ENCODE measurements at regions not wholly inside any gene's neighbourhood (a gene's known extent, or its start where the extent isn't known, plus 50 kb on each side); places are given as distances from the start of the nearest gene placed in this dataset.

DNA sequence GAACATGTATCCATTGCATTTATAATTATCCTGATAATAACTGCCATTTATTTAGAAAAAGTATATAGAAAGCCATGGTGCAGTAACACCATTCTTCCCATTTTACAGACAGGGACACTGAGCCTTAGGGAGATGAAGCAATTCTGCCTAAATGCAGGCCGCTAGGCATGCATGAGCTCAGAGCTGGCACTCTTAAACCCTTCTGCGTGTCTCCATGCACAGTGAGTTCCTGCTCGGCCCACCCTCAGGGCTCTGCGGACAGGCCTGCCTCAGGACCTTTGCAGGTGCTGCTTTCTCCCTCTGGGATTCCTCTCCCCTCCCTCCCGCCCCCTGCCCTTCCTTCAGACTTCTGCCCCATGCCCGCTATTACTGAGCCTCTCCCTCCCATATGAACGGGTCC is 54.3 kb upstream of the WSB1 start:
- TF ChIP-seq, protein P1, sequence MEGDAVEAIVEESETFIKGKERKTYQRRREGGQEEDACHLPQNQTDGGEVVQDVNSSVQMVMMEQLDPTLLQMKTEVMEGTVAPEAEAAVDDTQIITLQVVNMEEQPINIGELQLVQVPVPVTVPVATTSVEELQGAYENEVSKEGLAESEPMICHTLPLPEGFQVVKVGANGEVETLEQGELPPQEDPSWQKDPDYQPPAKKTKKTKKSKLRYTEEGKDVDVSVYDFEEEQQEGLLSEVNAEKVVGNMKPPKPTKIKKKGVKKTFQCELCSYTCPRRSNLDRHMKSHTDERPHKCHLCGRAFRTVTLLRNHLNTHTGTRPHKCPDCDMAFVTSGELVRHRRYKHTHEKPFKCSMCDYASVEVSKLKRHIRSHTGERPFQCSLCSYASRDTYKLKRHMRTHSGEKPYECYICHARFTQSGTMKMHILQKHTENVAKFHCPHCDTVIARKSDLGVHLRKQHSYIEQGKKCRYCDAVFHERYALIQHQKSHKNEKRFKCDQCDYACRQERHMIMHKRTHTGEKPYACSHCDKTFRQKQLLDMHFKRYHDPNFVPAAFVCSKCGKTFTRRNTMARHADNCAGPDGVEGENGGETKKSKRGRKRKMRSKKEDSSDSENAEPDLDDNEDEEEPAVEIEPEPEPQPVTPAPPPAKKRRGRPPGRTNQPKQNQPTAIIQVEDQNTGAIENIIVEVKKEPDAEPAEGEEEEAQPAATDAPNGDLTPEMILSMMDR (IDR thresholded peaks at IDR 0.05; ENCODE audit: low read depth, low read length, missing control alignments): no peak
- no peaks in the 10 kb centered on the region for H3K27me3 ChIP-seq (replicated peaks)
- DNase-seq: no peak
- no peak overlapping the region for H3K4me3 ChIP-seq (ENCODE audit: low read depth, low read length)
- H3K36me3 ChIP-seq (replicated peaks): no peaks in the 10 kb centered on the region
- in situ Hi-C loops (cut with HindIII; ENCODE audit: low pct_ligation_motif_present, low sequenced_read_pairs): loop anchor here (25.0 kb wide), 1 partner anchor 98 kb away; no protein-coding TSS in a partner anchor
- H3K27ac ChIP-seq: no peak overlapping the region

DNA sequence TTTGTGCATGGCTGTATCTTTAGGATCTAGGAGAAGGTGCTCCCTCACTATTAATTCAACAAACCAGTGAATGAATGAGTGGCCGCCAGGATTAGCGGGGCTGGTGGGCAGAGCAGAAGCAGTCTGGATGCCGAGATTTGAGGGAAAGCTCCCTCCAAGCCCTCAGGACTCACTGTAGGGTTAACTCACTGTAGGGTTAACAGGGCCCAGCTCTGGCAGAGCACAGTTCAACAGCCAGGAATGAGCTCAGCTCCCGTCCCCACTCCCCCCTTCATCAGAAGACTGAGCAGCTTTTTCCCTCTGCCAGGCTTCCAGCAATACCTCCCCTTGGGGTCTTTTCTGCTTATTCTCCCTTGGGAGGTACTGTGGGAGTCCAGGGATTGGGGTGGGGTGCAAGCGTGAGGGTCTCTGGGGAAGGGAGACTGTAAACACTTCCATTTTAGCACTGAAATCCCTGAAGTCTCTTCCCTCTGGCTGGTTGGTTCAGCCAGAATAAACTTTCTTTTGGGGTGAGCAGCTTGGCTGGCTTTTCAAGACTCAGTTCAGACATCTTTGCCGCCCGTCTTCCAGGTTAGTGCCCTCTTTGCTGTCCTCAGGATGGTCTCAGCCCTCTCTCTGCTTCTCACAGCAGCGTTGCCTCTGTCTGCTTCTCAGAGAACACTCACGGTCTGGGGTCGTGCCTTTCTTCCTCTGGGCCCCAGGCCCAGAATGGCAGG is 53.7 kb upstream of the WSB1 start:
- no peak for DNase-seq
- no peak overlapping the region for H3K27ac ChIP-seq
- no peaks in the 10 kb centered on the region for H3K36me3 ChIP-seq (replicated peaks)
- in situ Hi-C loops (cut with HindIII; ENCODE audit: low pct_ligation_motif_present, low sequenced_read_pairs): loop anchor here (25.0 kb wide), 1 partner anchor 97 kb away; no protein-coding TSS in a partner anchor
- TF ChIP-seq, protein P1 (IDR thresholded peaks at IDR 0.05; ENCODE audit: low read depth, low read length, missing control alignments): no peak
- H3K4me3 ChIP-seq (ENCODE audit: low read depth, low read length): no peak overlapping the region
- H3K27me3 ChIP-seq (replicated peaks): no peaks in the 10 kb centered on the region

DNA sequence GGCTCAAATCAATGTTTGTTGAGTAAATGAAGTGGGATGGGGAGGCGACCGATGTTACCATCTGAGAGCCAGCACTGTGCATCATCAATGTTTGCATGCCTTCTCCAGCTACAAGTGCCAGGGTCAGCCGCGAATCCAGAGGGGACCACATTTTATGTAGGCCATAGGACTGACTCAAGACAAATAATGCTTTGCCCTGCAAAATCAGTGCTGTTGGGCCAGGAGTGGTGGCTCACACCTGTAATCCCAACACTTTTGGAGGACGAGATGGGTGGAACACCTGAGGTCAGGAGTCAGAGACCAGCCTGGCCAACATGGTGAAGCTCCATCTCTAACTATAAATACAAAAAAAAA is 53.1 kb upstream of the WSB1 start:
- TF ChIP-seq, protein P1 (IDR thresholded peaks at IDR 0.05; ENCODE audit: low read depth, low read length, missing control alignments): no peak
- in situ Hi-C loops (cut with HindIII; ENCODE audit: low pct_ligation_motif_present, low sequenced_read_pairs): loop anchor here (25.0 kb wide), 1 partner anchor 97 kb away; no protein-coding TSS in a partner anchor
- Histone ChIP-seq H3K36me3 (replicated peaks) (no peaks in the 10 kb centered on the region), H3K4me3 (ENCODE audit: low read depth, low read length) (no peak overlapping the region), H3K27ac (no peak overlapping the region), H3K27me3 (replicated peaks) (no peaks in the 10 kb centered on the region)
- DNase-seq: no peak

DNA sequence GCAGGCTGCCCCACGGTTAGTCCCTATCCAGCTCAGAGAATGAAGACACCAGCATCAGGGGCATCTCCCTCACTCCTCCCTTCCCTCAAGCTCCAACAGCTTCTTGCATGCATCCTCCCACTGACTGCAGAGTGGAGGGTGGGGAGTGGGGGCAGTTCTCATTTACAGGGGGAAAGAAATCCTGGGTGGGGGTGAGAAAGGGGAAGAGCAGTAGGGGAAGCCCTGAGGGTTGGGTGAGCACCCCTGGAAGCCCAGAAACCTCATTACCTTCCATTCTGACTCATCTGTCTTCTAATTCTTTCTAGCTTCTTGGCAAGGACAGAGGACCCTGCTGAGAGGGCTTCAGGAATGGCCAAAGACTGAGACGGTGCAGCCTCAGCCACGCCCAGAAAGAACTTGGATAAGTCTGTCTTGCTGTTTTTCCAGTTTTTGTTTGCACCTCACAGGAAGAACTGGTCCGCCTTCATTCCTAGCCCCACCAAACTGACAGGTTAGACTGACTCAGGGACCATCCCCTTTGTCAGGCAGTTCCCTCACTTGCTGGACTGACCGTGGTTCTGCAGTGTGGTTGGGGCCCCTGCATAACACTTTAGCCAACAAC is 52.5 kb upstream of the WSB1 start:
- Histone ChIP-seq H3K27ac (no peak overlapping the region), H3K36me3 (replicated peaks) (no peaks in the 10 kb centered on the region), H3K27me3 (replicated peaks) (no peaks in the 10 kb centered on the region), H3K4me3 (ENCODE audit: low read depth, low read length) (no peak overlapping the region)
- DNase-seq: peak; percentile 45
- in situ Hi-C loops (cut with HindIII; ENCODE audit: low pct_ligation_motif_present, low sequenced_read_pairs): loop anchor here (25.0 kb wide), 1 partner anchor 96 kb away; no protein-coding TSS in a partner anchor
- TF ChIP-seq, protein P1 (IDR thresholded peaks at IDR 0.05; ENCODE audit: low read depth, low read length, missing control alignments): no peak

DNA sequence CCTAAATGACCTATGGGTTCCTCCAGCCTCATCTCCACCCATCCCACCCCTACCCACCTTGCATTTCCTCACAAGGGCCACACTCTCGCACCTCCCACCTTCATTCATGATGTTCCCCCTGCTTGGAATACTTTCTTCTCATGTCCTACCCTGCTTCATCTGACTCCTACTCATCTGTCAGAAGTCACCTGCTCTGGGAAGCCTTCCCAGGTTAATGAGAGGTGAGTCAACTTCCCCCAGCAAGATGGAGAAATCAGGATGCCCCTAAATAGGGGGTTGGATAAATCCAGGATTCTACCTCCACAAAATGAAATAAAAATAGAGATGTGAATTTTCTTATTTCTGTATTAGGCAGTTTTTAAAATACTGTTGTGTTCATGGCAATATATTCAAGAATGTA is 51.0 kb upstream of the WSB1 start:
- DNase-seq: no peak
- H3K36me3 ChIP-seq (replicated peaks): no peaks in the 10 kb centered on the region
- H3K4me3 ChIP-seq (ENCODE audit: low read depth, low read length): no peak overlapping the region
- no peaks in the 10 kb centered on the region for H3K27me3 ChIP-seq (replicated peaks)
- TF ChIP-seq, protein P1 (IDR thresholded peaks at IDR 0.05; ENCODE audit: low read depth, low read length, missing control alignments): no peak
- no peak overlapping the region for H3K27ac ChIP-seq
- in situ Hi-C loops (cut with HindIII; ENCODE audit: low pct_ligation_motif_present, low sequenced_read_pairs): loop anchor here (25.0 kb wide), 1 partner anchor 94 kb away; no protein-coding TSS in a partner anchor

Measured in brain microvascular endothelial cell (primary cell).